HT-29 (cell line): ENCODE measurements at regions not wholly inside any gene's neighbourhood (a gene's known extent, or its start where the extent isn't known, plus 50 kb on each side); places are given as distances from the start of the nearest gene placed in this dataset.

Experiments
- DNase-seq: peaks from one replicate; pipeline ENCODE4 v3.0.0-alpha.2; 2015; ENCODE audit warnings: low spot score

GRCh38 chr1:29916656-29917369 is 680.5 kb downstream of the PTPRU start:
- DNase-seq = no peak

DNA sequence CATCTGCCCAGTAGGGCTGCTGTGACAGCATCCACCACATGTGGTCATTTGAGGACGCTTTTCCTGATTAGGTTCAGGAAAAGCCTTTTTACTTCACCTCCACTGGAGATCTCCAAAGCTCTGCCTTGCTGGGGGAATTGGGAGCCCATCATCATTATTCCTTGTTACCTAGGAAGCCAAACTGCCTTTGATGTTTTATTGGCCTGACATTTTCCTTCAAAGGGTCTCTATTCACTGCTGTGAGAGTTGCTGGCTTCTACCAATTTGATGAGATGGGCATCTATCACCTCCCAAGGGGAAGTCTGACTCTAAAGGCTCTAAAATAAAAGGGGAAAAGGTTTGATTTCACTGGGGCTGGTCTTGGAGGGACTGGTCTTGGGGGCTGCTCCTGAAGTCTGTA is 678.6 kb downstream of the PTPRU start:
- DNase-seq = no peak

GRCh38 chr1:29912425-29912824 is 676.1 kb downstream of the PTPRU start:
- DNase-seq = peak; percentile 52

GRCh38 chr1:29909962-29910361 is 673.6 kb downstream of the PTPRU start:
- no peak for DNase-seq

GRCh38 chr1:29907596-29907995 is 671.3 kb downstream of the PTPRU start:
- DNase-seq = no peak

- no peak for DNase-seq
Observed at GRCh38 chr1:29906927-29907326, 670.6 kb downstream of the PTPRU start.

DNA sequence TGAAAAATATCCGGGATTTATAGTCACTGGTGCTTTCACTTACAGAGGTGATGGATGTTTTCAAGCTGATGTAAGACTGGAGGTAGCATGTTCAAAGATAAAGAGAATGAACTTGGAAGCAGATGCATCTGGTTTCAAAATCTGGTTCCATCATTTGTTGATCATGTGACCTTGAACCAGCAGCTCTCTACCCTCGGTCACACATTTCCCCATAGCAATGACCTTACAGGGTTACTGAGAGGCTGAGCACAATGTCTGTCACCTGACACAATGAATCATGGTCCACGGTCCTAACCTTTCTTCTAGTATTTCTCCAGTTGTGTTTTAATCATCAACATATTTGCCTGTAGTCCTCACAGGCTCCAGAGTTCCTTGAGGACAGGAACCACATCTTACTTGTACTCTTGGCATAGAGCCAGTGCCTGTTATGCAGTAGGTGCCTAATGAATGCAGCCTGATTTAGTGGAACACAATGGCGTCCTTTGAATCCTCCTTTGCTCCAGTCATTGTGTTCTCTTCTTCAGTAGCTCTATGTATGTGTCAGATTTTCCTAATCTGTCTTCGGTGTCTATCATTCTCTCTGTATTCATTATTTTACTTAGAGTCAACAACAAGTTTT is 667.3 kb downstream of the PTPRU start:
- DNase-seq = no peak

- no peak for DNase-seq
Observed at GRCh38 chr1:29901624-29902325, 665.5 kb downstream of the PTPRU start.

GRCh38 chr1:29900712-29901111 is 664.4 kb downstream of the PTPRU start:
- DNase-seq = no peak

- no peak for DNase-seq
Observed at GRCh38 chr1:29900104-29900679, 663.9 kb downstream of the PTPRU start.

DNA sequence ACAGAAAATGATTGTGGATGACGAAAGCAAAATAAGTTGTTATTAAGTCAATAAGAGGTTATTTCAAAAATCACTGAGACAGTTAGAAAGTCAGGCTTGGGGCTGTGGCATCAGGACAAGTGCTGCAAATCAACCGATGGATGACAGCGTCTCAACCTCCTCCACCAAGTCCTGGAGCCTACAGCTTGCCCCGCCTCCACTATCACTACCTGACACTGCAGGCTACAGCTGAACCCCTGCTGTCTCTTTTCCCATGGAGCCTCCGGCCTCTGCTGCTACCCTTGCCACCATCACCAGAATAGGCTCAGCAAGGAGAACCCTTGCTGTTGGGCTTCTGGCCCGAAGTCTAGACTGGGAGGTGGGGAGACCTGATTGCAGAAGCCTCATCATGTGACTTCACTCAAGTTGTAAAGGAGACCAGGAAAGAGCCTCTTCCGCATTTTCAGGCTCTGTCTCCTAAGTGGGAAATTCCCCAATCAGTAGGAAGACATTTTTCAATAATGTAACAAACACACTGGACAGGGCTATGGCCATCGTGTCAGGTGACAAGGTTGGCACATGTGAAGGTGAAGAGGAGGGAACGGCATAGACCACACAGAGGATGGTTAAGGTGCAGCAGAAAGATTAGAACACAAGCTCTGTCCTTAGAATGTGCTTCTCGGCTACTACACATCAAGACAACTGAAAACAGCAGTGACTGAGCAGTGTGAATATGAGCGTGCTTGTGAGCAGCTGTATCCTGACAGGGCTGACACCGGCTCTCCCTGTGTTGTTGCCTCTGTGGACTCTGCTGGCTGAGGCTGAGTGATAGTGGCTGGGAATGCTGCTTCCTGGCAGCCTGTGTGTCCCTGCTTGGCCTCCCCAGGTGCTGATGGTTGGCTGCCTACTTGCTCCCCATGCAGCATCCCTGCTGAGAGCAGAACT is 660.7 kb downstream of the PTPRU start:
- no peak for DNase-seq

DNA sequence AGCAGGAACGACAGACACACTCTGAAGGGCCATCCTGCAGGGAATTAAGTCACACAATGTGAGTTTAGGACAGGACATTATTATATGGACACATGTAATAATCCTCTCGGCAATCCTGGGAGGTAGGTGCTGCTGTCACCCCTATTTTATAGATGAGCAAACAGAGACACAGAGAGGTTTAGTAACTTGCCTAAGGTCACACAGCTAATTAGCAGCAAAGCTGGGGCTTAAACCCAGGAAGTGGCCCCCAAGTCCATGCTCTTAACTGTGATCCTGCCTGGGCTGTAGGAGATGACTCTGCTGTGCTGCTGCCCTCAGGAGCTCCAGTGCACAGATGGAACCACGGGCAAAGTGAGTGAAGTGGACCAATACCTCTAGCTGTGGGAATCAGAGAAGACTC is 660.0 kb downstream of the PTPRU start:
- DNase-seq = no peak

GRCh38 chr1:29895201-29895600 is 658.9 kb downstream of the PTPRU start:
- no peak for DNase-seq

DNA sequence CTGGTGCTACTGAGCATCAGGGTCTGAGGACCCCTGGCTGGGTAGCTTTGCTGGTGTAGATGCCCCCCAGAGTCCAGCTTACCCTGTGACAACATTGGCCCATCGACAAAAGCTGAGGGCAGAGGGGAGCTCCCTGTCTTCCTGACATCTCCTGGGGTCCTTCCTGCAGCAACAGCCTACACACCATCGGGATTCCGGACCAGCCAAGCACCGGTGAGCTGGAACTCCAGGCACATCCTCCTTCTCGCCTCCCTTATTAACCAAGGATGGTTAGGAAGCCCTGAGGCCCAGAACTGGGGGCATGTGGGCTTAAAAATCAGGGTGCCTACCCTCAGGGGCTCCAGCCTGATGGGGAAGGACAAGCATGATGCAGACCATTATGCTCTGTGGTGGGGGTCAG is 658.0 kb downstream of the PTPRU start:
- no peak for DNase-seq

GRCh38 chr1:29893806-29894205 is 657.5 kb downstream of the PTPRU start:
- no peak for DNase-seq

DNA sequence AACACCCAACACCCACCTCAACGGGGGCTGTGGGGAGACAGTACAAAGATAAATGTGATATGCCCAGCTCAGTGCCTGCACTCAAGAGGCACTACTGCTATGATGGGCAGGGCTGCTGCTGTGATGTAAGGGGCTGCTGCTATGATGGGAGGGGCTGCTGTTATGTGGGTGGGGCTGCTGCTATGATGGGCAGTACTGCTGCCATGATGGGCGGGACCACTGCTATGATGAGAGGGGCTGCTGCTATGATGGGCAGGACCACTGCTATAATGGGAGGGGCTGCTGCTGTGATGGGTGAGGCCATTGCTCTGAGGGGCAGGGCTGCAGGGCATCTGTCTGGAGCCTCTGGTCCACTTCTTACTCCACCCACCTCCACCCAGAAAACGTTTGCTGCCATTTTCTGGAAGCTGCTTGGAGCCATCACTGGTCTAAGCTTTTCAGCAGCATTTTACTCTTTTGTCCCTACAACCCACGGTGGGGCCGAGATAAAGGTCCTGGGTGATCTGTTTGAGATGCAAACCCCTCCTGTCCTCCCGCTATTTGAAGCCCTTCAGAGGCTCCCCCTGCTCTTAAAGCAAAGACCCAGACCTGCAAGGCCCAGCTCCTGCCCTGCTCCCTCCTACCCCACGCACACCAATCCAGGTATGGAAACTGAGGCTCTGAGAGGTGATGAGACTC is 656.9 kb downstream of the PTPRU start:
- no peak for DNase-seq

DNA sequence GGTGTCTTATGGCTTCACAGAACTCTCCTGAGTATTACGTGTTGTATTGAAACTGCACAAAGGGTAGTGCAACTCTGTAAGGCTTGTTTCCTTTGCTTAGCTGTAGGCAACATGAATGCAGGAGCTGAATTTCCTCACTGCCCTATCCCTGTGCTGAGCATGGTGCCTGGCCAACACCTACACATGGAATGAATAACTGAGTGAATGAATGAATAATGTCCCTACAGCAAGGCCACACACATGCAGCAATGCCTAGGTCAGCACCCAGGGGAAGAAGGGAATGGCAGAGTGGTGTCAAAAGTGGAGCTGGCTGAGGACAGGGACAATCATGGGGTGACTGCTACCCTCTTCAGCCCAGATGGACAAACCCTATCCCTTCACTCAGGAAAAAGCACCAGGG is 655.9 kb downstream of the PTPRU start:
- no peak for DNase-seq

GRCh38 chr1:29890201-29890959 is 654.1 kb downstream of the PTPRU start:
- DNase-seq = no peak

- DNase-seq = no peak
Observed at GRCh38 chr1:29889776-29890175, 653.5 kb downstream of the PTPRU start.

- no peak for DNase-seq
Observed at GRCh38 chr1:29884740-29885139, 648.4 kb downstream of the PTPRU start.
